GM21526 (cell line): ENCODE measurements at regions not wholly inside any gene's neighbourhood (a gene's known extent, or its start where the extent isn't known, plus 50 kb on each side); places are given as distances from the start of the nearest gene placed in this dataset.

Source experiments
- ATAC-seq: cut with Tn5 transposase; IDR thresholded peaks from one replicate; pipeline ENCODE4 v1.9.1; 2021; ENCODE audit warnings: moderate library complexity; ENCODE audit not compliant: unreplicated experiment, low FRiP score

DNA sequence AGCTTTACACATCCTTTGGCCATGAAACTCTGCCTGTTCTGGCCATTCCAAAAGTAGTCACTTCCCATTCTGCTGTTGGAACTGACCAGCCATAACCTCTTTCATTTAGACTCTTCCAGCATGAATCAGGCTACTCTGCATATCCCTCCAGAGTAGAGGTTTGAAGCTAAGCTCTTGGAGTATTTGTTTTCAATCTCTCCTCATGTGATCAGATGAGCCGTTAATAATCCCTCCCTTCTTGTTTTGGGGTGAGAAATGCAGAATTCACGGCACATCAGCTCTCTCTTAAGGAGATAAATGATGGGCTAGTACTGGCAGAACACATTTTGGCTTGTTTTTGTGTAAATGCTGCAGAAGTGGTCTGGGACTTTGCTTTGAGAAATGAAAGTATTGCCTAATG lies 519.9 kb downstream of the PCDH17 start:
- ATAC-seq: no peak

DNA sequence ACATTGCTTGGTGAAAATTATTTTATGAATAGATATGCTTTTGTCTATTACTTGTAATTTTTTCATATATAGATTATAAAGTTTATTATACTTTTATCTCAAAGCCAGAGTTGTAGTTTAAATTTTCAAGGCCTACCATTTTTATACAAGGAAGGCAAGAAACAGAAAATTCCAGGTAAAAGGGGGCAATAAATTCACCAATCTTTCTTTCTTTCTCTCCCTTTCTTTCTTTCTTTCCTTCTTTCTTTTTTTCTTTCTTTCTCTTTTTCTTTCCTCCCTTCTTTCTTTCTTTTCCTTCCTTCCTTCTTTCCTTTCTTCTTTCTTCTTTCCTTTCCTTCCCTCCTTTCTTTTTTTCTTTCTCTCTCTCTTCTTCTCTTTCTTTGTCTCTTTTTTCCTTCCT lies 529.4 kb downstream of the PCDH17 start:
- ATAC-seq: no peak

DNA sequence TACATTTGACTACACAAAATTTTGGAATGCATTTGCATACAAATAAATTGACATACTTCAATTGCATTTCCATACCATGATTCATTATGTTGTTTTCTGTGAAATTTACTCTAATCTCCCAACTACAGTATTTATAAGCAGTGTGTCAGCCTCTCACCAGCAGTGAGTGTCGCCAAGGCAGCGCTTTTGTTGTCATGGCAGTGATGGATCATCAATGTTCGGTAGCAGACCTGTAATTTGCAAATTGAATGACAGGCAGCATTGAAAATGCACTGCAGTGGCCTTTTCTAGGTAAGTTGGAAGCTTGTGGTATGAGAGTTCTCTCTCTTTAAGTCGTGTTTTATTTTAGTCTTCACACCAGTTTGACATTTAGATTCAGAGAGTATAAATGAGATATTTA lies 534.1 kb downstream of the PCDH17 start:
- no peak for ATAC-seq

DNA sequence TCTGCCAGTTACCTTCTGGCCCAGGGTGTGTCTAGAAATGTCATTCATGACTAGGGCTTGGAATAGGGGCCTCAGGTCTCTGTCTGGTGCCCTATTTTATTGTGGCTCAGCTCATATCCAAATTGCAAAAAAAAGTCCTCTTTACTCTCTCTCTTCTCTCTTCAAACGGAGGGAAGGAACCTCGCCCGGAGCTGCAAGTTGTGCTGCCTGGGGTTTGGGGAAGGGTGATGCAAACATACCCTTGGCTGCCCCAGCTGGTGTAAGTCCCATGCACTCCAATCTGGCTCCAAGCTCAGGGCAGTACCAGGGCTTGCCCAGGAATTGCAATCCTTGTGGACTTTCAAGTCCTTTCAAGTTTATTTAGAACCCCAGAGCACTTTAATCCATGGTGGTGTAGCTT lies 549.6 kb downstream of the PCDH17 start:
- ATAC-seq: no peak

DNA sequence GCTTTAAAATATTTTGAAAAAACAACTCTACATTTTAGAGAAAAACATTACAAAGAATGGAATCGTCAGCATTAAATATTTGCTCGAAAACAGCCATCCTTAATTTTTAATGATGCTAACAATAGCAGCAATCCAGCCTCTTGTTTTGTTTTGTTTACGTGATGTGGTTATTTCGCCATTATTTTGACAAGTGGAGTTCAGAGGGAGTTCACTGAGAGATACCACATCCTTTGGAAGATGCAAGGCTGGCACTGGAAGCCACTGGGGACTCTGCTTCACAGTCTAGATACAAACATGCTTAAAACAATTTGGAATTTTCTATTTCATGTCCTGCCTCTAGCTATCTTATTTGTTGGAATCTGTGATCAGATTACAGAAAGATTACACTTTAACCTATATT lies 556.3 kb downstream of the PCDH17 start:
- no peak for ATAC-seq

DNA sequence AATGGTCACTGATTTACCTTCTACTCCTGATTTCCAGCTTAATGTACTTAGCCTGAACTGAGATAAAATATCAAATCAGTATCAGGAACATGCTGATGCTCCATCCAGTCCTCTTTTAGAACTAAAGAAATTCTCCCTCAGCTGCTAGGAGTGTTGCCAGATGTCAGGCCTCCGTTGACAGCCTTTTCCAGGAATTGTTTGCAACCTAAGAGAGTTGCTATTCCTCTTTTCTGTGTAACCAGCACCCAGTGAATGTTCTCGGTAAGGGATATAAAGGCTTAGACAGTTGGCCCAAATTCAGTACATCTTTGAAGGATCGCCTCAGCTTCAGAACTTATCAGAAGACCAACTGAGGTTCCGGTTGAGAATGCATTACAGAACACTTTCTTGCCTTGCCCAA lies 559.0 kb downstream of the PCDH17 start:
- no peak for ATAC-seq

DNA sequence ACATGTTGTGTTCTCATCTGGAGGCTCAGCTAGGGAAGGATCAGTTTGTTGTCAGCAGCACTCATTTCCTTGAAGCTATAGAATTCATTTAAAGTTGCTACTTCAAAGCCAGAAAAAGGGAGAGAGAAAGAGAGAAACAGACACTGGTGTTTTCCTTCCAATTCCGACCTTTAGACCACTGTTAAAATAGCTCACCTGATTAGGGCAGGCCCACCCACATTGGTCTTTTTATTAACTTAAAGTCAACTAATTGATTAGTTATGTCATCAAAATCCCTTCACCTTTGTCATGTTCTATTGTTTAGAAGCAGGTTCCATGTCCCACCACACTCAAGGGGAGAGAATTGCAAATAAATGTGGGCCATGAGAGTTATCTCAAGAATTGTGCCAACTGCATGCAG lies 560.2 kb downstream of the PCDH17 start:
- no peak for ATAC-seq

DNA sequence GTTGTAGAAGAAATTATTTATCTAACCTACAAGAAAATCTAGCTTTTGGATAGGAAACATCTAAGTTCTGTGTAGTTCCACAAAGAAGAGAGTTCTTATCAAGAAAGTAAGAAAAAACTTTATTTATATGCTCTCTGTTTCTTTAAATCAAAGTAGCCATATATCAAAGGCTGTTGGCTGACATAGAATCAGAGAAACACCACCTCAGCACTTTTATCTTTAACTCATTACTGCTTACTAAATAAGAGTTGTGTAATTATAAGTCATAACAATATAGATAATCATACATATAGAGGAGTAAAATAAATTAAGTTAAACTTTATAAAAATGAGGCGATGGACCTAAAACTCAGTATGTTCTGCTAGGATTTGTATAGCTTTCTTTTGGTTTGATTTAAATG lies 570.6 kb downstream of the PCDH17 start:
- no peak for ATAC-seq

DNA sequence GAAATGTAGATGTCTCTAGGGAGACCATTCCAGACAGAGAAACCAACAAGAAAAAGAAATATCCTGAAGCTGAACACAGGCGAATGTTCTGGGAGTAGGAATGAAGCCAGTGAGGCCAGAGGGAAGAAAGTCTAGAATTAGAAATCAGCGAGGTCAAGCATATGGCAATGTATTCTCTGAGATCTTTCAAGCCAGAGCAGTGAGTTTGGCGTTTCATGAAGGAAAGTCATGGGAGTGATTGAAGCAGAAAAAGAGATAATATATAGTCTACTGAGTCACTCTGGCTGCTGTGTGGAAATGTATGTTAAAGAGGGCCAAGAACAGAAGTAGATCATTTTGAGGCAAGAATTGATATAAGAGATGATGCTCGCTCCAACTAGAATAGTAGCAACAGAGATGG lies 576.0 kb downstream of the PCDH17 start:
- ATAC-seq: no peak

DNA sequence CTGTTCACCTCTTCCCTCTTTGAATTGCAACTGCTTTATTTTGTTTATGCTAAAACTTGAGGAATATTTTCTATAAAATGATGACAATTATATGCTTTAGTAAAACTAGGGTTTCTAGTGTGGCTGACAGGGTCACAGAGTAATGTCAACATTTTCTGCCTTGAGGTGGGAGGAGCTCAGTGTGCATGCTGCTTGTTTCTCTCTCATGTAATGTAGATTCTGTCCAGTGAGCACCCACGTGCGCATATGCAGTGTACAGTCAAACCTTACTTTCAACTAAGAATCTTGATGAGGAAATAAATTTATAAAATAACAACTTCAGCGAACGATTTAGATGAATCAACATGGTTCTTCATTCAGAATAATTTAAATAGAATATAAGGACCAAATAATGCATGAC lies 603.9 kb downstream of the PCDH17 start:
- ATAC-seq: no peak

DNA sequence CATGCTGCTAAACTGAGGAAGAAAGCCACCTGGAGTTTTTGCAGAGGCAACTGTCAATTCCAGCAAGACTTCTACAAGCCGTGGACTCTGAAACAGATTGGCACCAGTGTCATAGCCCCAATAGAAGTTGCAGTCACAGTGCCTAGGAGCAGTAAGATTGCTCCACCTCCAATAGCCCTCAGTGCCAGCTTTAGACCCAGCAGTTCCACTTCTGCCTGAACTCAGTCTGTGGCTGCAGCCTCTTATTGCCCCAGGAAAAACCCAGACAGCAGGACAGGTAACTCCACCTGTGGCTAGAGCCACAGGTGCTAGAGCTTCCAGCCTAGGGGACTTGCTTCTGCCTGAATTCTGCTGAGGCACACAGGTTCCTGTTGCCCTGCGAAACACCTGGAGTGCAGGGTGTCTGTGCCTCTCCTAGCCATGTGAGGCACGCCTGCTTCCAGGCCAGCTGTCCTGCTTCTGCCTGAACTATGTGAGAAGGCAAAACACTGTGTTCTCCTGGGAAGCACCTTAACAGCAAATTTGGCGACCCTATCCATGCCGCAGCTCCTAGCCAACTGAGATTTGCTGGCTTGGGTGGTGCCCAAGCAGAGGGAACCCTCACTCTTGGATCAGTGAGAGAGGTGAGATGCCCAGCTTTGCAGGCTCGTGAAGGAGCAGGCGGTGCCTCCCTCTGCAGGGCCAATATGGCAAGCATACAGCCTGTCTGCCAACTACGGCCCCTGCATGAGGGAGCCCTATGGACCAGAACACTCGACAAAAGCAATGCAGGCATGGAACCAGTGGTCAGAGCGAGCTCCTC lies 607.6 kb downstream of the PCDH17 start:
- no peak for ATAC-seq

DNA sequence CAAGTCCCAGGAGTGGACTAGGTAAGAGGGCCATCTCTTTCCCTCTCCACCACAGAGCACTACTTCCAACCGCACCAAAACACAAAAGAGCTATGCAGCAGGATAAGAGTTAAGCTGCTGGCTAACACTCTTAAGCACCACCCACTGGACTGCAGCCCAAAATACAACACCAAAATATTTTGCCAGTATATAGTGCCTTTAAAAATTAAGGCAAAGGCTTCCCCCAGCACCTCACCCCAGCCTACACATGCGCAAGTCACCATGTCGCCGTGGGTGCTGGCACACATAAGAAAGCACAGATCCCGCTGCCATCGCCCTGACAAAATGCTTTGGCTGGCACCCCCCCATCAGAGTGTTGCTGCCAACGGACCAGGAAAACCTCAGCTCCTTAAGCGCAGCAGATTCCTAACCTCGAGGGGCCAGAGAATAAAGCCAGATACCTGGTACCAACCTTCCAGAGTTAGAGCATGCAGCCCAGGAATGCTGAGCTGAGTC lies 608.3 kb downstream of the PCDH17 start:
- ATAC-seq: no peak

DNA sequence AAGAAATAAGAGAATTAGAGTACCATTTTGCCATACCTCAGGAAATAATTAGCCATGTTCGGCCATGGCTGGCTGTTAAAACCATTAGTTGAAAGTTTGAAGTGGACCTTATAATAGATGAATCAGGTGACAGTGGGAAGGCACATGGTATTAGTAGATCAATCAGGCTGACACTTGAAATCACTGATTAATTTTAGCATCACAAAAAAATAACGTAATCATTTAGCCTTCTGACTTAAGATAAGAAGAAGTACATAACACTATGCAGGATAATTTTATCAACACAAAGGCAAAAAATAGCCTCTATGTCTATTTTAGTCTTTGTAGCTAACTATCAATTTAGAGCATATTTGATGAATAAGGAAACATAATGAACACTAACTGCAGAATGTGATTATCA lies 615.5 kb downstream of the PCDH17 start:
- no peak for ATAC-seq

DNA sequence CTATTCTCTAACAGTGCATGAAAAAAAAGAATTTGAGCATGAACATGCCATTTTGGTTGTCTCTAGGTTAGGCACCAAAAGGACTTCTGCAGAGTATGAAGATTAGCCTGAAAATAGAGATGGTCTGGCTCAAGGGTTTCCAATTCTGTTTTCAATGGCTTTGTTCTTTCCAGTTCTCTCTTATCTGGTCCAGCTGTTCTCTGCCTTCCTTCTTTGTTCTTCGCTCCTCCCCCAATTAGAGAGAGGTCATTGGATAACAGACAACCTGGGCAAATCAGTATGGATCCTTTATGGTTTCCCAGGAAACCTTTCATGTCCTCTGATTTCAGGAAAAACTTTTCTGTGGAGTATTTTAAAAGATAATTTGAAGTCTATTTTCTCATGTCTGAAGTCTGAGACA lies 623.4 kb downstream of the PCDH17 start:
- no peak for ATAC-seq

DNA sequence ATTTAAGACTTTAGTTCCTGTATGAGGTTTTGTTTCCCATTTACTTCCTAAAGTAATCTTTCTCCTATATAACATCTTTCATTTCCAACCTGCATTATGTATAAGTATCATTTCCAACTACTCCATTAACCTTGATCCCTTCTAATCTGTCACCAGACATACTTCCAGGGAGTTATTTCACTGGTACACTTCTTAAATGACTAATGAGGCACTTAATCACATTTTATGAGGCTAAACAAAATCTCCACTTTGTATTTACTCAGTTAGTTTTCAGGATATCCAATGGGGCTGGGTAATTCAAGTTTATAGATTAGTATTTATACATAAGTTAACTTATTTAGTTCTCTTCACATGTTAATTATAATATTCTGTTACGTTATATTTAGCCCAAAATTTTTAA lies 634.7 kb downstream of the PCDH17 start:
- no peak for ATAC-seq

DNA sequence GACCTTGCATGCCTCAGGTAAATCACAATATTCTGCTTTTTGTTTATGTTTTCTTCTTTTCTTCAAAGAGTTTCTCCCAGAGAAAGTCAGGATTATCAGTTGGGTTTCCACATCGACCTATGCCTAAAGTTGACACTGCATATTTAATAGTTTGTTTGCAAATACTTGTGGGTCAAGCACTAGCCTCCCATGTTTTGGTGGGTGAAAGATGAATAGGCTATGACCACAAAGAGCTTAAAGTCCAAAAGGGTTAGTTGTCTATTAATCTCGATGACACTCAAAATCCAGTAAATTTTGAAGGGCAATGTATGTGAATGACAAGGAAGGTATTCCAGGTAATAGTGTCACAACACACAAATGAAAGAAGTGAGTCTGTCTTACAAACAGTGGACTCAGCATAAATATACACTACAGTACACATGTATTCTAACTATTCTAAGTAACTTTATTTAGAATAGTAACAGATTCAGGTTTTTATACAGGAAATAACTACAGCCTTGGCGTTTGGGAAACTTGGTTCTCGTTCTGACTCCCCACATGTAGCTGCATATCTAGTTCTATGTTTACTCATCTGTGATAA lies 667.1 kb downstream of the PCDH17 start:
- no peak for ATAC-seq

DNA sequence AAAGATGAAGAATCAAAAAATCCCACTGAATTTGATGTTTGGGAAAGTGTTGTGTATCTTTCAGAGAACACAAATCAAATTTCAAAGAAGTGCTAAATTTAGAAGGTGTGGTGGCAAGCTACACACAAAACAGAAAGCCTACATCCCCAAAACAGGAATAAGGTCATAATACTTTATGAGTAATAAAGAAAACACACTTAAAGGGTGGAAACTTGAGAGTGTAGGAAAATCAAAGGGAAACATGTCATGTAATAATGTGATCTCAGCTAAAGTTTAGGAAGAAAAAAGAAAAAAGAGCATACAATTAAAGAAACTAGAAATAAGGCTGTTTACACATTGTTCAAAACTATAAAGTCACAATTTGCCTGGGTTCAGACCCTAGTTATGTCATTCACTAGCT lies 668.7 kb downstream of the PCDH17 start:
- ATAC-seq: no peak

DNA sequence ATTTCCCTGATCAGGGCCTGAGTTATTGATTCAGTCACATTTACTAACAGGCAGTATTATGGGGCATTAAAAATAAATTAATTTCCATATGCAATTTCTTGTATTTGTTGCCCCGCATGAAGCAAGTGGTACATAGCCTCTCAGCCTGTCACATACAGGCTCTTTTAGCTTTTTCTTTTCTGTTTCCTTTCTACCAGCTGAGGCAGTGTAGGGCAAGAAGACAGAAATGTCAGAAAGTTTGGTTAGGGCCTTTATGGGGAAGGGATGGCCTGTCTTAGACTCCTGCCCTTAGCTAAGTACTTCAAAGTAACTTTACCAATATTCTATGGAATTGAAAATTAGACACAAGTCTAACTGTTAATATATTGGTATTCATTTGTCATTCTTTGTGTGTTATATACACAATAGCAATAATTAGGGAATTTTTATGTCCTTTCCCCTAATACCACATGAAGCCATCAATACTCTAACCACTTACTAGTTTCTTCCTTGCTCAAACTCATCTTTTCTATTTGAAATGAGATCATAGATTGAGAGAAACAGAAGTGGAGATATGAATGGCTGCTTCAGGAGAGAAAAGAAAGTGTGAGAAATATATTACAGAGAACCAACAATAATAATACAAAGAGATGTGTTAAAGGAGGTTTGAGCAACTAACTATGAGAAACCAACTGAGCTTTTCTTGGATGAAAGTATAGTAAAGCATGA lies 669.6 kb downstream of the PCDH17 start:
- ATAC-seq: no peak

DNA sequence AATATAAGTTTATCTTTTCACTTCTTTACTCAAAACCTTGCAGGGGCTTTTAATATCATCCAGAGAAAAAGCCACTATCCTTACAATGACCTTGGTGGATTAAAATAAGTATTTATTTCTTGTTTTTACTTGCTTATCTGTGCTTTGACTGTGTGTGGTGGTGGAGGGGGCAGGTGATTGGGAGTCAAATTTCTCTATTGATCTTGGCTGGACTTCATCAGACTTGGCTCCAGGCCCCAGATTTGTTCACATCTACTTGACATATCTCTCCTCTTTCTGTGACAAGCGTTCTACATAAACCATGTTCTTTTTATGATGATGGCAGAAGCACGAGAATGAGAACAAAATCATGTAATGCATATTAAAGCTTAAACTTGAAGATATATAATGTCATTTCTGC lies 670.8 kb downstream of the PCDH17 start:
- no peak for ATAC-seq

DNA sequence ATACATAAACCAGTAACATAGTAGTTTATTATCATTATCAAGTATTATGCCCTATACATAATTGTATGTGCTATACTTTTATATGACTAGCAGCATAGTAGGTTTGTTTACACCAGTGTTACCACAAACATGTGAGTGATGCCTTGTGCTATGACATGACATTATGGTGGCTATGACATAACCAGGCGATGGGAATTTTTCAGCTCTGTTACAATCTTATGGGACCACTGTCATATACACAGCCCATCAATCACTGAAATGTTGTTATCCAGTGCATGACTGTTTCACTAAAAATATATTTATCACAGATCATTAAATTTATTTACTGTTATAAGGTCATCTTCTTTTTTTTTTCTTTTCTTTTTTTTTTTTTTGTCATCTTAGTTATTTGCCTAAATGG lies 674.5 kb downstream of the PCDH17 start:
- no peak for ATAC-seq

DNA sequence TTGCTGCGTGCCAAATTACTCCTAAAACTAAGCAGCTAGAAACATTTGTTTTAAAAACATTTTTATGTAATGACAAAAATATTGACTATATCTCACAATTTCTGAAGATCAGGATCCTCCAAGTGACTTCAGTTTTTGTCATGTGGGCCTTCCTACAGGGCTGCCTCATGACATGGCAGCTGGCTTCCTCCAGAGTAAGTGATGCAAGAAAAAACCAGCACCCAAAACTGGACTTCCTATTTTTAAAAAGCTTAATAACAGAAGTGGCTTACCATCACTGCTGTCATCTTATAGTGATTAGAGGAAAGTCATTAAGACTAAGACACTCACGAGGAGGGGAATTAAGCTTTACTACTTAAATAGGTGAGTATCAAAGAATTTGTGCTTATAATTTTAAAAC lies 681.7 kb downstream of the PCDH17 start:
- no peak for ATAC-seq
